ENCODE measurements at regions not wholly inside any gene's neighbourhood (a gene's known extent, or its start where the extent isn't known, plus 50 kb on each side); places are given as distances from the start of the nearest gene placed in this dataset.

DNA sequence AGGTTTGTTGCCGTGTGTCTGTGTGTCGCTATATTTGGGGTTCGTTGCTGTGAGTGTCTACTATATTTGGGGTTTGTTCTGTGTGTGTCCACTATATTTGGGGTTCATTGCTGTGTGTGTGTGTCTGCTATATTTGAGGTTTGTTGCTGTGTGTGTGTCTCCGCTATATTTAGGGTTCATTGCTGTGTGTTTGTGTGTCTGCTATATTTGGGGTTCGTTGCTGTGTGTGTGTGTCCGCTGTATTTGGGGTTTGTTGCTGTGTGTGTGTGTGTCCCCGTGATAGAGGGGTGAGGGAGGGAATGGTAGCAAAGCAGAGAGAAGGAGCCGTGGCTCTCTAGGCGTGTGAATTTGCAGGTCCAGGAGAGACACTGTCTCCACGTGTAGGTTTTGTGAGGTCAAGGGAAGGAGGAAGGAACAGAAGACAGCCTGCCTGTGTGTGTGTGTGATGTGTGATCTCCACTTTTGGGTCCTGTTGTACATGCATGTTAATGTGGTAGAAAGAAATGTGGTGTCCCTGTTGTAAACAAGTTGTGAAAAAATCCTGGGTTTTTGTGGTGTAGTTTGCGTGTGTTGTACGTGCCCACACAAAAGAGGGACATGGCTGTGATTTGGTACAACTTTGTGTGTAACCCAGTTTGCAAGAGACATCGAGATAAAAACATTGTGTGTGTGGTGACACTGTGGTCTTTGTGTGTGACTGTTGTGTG, 56.3 kb upstream of the ECE1 start:
- DNase-seq (ENCODE audit: low spot score) = no peak

DNA sequence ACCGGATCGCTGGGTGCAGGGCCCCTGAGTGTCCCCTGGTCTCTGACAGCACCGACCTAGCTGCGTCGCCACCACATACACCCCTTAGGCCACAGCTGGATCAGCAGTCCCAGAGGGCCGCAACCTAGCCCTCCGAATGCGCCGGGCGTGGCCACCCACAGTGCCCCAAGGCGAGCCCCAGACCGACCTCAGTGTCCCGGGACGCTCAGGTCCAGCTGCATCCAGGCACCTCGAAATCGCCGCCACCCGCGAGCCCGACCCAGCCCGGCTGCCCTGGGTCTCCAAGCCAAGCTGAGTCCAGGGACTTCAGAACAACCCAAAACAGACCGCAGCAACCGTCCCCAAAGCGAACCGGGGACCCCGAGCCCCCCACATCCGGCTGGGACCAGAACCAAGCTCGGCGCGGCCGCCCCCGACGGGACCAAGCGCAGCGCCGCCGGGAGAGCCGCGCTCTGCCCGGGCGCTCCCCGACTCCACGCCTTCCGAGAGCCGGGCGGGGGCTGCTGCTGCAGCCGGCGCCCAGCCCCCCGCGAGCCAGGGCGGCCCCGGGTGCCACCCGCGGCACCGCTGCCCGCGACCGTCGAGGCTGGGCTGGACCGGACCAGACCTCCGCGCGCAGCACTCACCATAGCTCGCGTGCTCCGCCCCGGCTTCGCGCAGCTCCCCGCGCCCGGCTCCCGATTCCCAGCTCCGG, 54.6 kb upstream of the ECE1 start:
- no peak for DNase-seq (ENCODE audit: low spot score)

DNA sequence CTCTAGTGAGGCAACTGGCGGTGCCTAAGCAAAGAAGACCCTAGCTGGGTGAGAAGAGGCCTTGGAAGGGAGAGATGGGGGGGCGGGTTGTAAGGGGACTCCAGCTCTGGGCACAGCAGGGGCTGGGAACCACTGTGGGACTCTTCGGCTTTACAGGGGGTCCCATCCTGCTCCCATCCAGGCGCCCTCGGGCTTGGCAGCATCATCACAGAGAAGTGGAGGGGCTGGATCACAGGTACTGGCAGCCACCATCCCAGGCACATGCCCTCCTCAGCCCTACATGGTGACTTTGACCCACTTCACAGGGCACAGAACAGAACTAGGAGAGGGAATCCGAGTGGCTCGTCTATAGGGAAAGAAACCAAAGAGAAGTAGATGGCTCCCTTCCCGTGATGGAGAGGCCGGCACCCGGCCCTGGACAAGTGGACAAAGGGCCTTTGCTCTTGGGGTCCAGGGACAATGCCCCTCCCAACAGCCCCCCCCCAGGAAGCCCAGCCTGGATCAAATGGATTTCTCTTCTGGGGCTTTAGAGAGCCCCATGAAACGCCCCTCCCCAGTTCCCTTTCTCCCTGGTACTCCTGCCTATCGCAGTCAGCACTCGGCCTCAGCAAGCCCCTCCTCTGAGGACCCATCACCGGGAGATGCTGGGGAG, 54.0 kb upstream of the ECE1 start:
- DNase-seq (ENCODE audit: low spot score) = no peak

DNA sequence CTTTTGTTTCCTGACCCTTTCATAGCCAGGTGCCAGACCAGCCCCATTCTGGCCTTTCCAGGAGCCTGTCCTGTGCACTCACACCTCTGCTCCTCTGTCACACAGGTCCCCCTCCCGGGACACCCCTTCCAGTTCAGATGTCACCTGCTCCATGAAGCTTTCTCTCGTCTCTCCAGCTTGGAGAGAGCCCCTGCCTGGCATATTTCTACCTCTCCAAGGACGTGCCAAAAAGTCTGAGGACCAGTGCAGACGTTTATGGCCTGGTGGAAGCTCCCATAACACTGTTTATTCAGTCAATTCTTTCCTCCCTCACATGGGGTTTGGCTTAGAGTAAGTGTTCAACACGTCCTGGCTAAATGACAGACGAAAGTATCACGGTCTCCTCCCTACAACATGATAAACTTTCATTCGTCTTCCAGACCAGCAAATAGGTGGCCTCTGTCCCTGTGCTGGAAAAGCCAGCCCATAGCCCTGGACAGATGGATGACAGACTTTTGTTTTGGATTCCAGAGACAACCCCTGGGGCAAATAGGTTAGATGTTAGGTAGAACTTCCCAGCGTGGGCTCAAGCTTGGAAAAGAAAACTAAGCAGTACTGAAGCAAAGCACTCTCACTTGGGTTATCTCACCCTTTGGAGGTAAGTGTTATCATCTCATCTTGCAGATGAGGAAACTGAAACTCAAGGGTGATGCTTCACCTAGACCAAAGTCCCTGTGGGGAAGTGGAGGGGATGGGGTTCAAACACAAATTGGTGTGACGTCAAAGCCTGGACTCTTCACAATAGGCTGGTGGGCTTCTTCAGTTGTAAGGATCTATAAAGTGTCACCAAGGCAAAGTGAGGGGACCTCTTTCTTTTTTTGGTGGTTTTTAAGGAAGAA, 52.9 kb upstream of the ECE1 start:
- no peak for DNase-seq (ENCODE audit: low spot score)

DNA sequence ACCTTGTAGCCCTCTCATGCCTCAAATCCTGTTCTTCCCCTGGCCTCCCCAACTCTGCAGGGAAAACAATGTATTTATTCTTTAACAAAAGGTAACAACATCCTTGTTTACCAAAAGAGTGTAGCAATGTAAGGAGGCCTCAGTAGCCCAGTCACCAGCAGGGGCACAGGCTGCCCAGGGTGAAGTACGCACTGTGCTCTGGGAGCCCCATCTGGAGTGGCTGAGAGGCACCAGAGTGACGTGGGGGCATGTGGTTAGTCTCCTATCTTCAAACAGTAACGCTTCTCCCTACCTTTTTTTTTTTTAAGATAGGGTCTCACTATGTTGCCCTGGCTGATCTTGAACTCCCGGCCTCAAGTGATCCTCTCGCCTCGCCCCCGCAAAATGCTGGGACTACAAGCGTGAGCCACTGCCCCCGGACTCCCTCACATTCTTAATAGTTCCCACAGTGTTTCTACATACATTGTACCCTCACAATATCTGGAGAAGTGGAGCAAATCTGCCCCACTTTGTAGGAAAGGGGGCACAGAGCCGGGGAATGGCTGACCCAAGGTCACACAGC, 51.3 kb upstream of the ECE1 start:
- DNase-seq (ENCODE audit: low spot score) = no peak

DNA sequence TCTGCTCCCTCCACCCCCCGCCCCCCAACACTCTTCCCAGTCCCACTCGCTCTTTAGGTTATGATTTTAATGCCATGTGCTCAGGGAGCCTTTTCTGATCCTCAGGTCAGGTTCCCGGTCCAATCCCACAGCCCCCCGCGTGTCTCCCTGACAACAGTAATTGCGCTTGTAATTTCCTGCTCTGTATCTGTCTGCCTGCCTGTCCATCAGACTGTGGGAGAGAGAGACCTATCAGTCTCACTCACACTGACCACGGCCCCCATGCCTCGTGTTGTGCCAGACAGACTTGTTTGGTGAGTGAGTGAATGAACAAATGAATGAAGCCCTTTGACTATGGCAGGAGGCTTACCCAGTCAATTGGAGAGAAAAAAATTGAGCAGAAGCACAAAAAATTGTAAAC, 50.8 kb upstream of the ECE1 start:
- no peak for DNase-seq (ENCODE audit: low spot score)

DNA sequence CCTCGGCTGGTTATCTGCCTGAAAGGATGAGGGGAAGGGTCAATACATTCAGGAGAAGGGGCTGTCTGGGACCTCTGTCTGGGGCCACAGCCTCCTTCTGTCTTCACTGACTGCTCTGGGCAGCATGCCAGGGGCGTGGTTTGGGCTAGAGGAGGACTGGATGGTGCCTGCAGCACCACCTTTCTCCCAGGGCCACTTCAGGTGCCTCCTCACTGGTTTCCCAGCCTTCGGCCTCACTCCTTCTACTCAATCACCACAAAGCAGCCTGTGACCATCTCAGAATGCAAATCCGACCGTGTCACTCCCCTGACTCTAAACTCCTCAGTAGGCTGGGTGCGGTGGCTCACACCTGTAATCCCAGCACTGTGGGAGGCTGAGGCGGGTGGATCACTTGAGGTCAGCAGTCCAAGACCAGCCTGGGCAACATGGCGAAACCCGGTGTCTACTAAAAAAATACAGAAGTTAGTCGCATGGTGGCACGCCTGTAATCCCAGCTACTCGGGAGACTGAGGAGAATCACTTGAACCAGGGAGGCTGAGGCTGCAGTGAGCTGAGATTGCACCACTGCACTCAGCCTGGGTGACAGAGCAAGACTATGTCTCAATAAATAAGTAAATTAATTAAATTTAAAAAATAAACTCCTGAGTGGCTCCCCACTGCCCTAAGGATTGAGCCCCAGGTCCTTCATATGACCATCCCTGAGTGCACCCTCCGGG, 50.1 kb upstream of the ECE1 start:
- DNase-seq (ENCODE audit: low spot score) = no peak
